Fibroblast of skin of right quadriceps (primary cell): ENCODE measurements at regions not wholly inside any gene's neighbourhood (a gene's known extent, or its start where the extent isn't known, plus 50 kb on each side); places are given as distances from the start of the nearest gene placed in this dataset.
"Not testable (repeated sequence)": the region's sequence is repeated elsewhere in the genome, so short reads cannot be mapped to it uniquely, and the experiment has no call there.

Source experiments
- DNase-seq: peaks from one replicate; pipeline ENCODE4 v3.0.0-alpha.2; 2013

- no peak for DNase-seq
Observed at GRCh38 chr5:13003457-13003856, 941.0 kb downstream of the DNAH5 start.

GRCh38 chr5:12999667-13000066, 944.8 kb downstream of the DNAH5 start:
- DNase-seq: no peak

GRCh38 chr5:12985142-12985541, 959.3 kb downstream of the DNAH5 start:
- DNase-seq: no peak

- DNase-seq: no peak
Observed at GRCh38 chr5:12974856-12975255, 969.6 kb downstream of the DNAH5 start.

GRCh38 chr5:12965804-12966203, 978.7 kb downstream of the DNAH5 start:
- no peak for DNase-seq

GRCh38 chr5:12959713-12960112, 984.8 kb downstream of the DNAH5 start:
- no peak for DNase-seq

GRCh38 chr5:12952409-12952808, 992.1 kb downstream of the DNAH5 start:
- DNase-seq: no peak

GRCh38 chr5:12951846-12952245, 992.6 kb downstream of the DNAH5 start:
- no peak for DNase-seq

GRCh38 chr5:12947379-12947778, 997.1 kb downstream of the DNAH5 start:
- no peak for DNase-seq

GRCh38 chr5:12945477-12945876, 999.0 kb downstream of the DNAH5 start:
- not testable (repeated sequence) for DNase-seq

- DNase-seq: no peak
Observed at GRCh38 chr5:12936221-12936620, 1008.3 kb downstream of the DNAH5 start.

- DNase-seq: no peak
Observed at GRCh38 chr5:12934722-12935121, 1009.8 kb downstream of the DNAH5 start.

- DNase-seq: no peak
Observed at GRCh38 chr5:12920527-12920926, 1016.3 kb upstream of the CTNND2 start.

- DNase-seq: no peak
Observed at GRCh38 chr5:12911156-12911555, 1006.9 kb upstream of the CTNND2 start.

- peak; percentile 21 for DNase-seq
Observed at GRCh38 chr5:12910641-12911040, 1006.4 kb upstream of the CTNND2 start.

- DNase-seq: no peak
Observed at GRCh38 chr5:12902611-12903010, 998.4 kb upstream of the CTNND2 start.

GRCh38 chr5:12901696-12902095, 997.5 kb upstream of the CTNND2 start:
- DNase-seq: no peak

- DNase-seq: no peak
Observed at GRCh38 chr5:12896086-12896485, 991.8 kb upstream of the CTNND2 start.

GRCh38 chr5:12885018-12885417, 980.8 kb upstream of the CTNND2 start:
- no peak for DNase-seq

- no peak for DNase-seq
Observed at GRCh38 chr5:12883395-12883794, 979.1 kb upstream of the CTNND2 start.

GRCh38 chr5:12876541-12877298, 972.5 kb upstream of the CTNND2 start:
- DNase-seq: no peak

- DNase-seq: no peak
Observed at GRCh38 chr5:12870872-12871539, 966.8 kb upstream of the CTNND2 start.

- no peak for DNase-seq
Observed at GRCh38 chr5:12865529-12865928, 961.3 kb upstream of the CTNND2 start.

- no peak for DNase-seq
Observed at GRCh38 chr5:12861886-12862654, 957.8 kb upstream of the CTNND2 start.
